ENCODE measurements at regions not wholly inside any gene's neighbourhood (a gene's known extent, or its start where the extent isn't known, plus 50 kb on each side); places are given as distances from the start of the nearest gene placed in this dataset.

- no peak for DNase-seq
Observed at GRCh38 chr12:107411792-107412535, 273.6 kb upstream of the PWP1 start.

- no peak for DNase-seq
Observed at GRCh38 chr12:107415071-107415470, 270.5 kb upstream of the PWP1 start.

- DNase-seq, result no peak
Observed at GRCh38 chr12:107415834-107416233, 269.8 kb upstream of the PWP1 start.

- no peak for DNase-seq
Observed at GRCh38 chr12:107417004-107417403, 268.6 kb upstream of the PWP1 start.

- DNase-seq, result no peak
Observed at GRCh38 chr12:107418981-107419380, 266.6 kb upstream of the PWP1 start.

GRCh38 chr12:107423531-107423930 is 262.1 kb upstream of the PWP1 start:
- no peak for DNase-seq

- DNase-seq, result peak; percentile 44 to 74 (median 66)
Observed at GRCh38 chr12:107429006-107429705, 256.4 kb upstream of the PWP1 start.

- no peak for DNase-seq
Observed at GRCh38 chr12:107431942-107432341, 253.7 kb upstream of the PWP1 start.

- peak in 1 of 3 experiments; percentile 28 for DNase-seq
Observed at GRCh38 chr12:107435072-107435471, 250.5 kb upstream of the PWP1 start.

GRCh38 chr12:107435520-107435919 is 250.1 kb upstream of the PWP1 start:
- peak in 1 of 3 experiments; percentile 33 for DNase-seq

GRCh38 chr12:107436376-107436775 is 249.2 kb upstream of the PWP1 start:
- no peak for DNase-seq

- no peak for DNase-seq
Observed at GRCh38 chr12:107436836-107437235, 248.8 kb upstream of the PWP1 start.

- no peak for DNase-seq
Observed at GRCh38 chr12:107437954-107438353, 247.6 kb upstream of the PWP1 start.

- DNase-seq, result peak in 1 of 3 experiments; percentile 83
Observed at GRCh38 chr12:107439026-107439738, 246.4 kb upstream of the PWP1 start.

- no peak for DNase-seq
Observed at GRCh38 chr12:107440606-107441005, 245.0 kb upstream of the PWP1 start.

GRCh38 chr12:107441665-107442300 is 243.8 kb upstream of the PWP1 start:
- DNase-seq, result no peak

- no peak for DNase-seq
Observed at GRCh38 chr12:107442326-107442987, 243.1 kb upstream of the PWP1 start.

- DNase-seq, result no peak
Observed at GRCh38 chr12:107443320-107444090, 242.1 kb upstream of the PWP1 start.

GRCh38 chr12:107444771-107445170 is 240.8 kb upstream of the PWP1 start:
- DNase-seq, result no peak

GRCh38 chr12:107446476-107446875 is 239.1 kb upstream of the PWP1 start:
- no peak for DNase-seq

- DNase-seq, result no peak
Observed at GRCh38 chr12:107447336-107447735, 238.3 kb upstream of the PWP1 start.

- peak in 1 of 3 experiments; percentile 27 for DNase-seq
Observed at GRCh38 chr12:107448198-107448597, 237.4 kb upstream of the PWP1 start.
